OCI-LY1 (cell line): ENCODE measurements at regions not wholly inside any gene's neighbourhood (a gene's known extent, or its start where the extent isn't known, plus 50 kb on each side); places are given as distances from the start of the nearest gene placed in this dataset.

Experiments used
- H2AFZ ChIP-seq: fragments of 200-600 bp; sonication (generic), shearing (Covaris generic); 2 replicates; pipeline ENCODE4 v1.6.0; 2014; ENCODE audit warnings: antibody characterized with exemption, mild to moderate bottlenecking, low read length
- H3F3A ChIP-seq: fragments of 200-600 bp; sonication (generic), shearing (Covaris generic); 2 replicates; pipeline ENCODE4 v1.6.0; 2014; ENCODE audit warnings: mild to moderate bottlenecking, antibody characterized with exemption, low read length, moderate library complexity; ENCODE audit not compliant: insufficient read depth
- H3K27ac ChIP-seq: fragments of 200-600 bp; sonication (generic); 2 replicates; pipeline ENCODE4 v1.5.1; 2014; ENCODE audit warnings: low read length, mixed run types, mild to moderate bottlenecking, low read depth; ENCODE audit not compliant: poor library complexity, severe bottlenecking
- H3K27me3 ChIP-seq: fragments of 200-600 bp; sonication (generic); 2 replicates; pipeline ENCODE4 v1.6.0; 2014; ENCODE audit warnings: antibody characterized with exemption, mild to moderate bottlenecking, low read length, moderate library complexity; ENCODE audit not compliant: insufficient read depth
- H3K36me3 ChIP-seq: fragments of 200-600 bp; sonication (generic); 2 replicates; pipeline ENCODE4 v1.6.1; 2014; ENCODE audit warnings: mild to moderate bottlenecking, antibody characterized with exemption, low read length, moderate library complexity, mixed read lengths; ENCODE audit not compliant: insufficient read depth
- H3K4me1 ChIP-seq: fragments of 200-600 bp; sonication (generic); 2 replicates; pipeline ENCODE4 v1.5.1; 2014; ENCODE audit warnings: mild to moderate bottlenecking, low read length, moderate library complexity; ENCODE audit not compliant: insufficient read depth, severe bottlenecking
- H3K4me2 ChIP-seq: fragments of 200-600 bp; sonication (generic), shearing (Covaris generic); 2 replicates; pipeline ENCODE4 v1.6.1; 2014; ENCODE audit warnings: low read length
- H3K4me3 ChIP-seq: fragments of 200-600 bp; sonication (generic); 2 replicates; pipeline ENCODE4 v1.5.1; 2014; ENCODE audit warnings: low read length, low read depth, mild to moderate bottlenecking, mixed read lengths; ENCODE audit not compliant: poor library complexity, severe bottlenecking
- H3K79me2 ChIP-seq: fragments of 200-600 bp; shearing (Covaris generic); 2 replicates; pipeline ENCODE4 v1.6.1; 2016; ENCODE audit warnings: mixed run types, low read length, mixed read lengths; ENCODE audit not compliant: insufficient read depth
- H3K9ac ChIP-seq: fragments of 200-600 bp; sonication (generic), shearing (Covaris generic); 2 replicates; pipeline ENCODE4 v1.6.1; 2014; ENCODE audit warnings: mild to moderate bottlenecking, low read length, mixed read lengths
- H3K9me2 ChIP-seq: fragments of 200-600 bp; sonication (generic), shearing (Covaris generic); 2 replicates; pipeline ENCODE4 v1.6.1; 2014; ENCODE audit warnings: low read depth, mild to moderate bottlenecking, low read length, mixed read lengths
- H3K9me3 ChIP-seq: fragments of 200-600 bp; shearing (Covaris generic); 2 replicates; pipeline ENCODE4 v1.6.1; 2014; ENCODE audit warnings: low read length, mixed read lengths
- H4K20me1 ChIP-seq: fragments of 200-600 bp; sonication (generic), shearing (Covaris generic); 2 replicates; pipeline ENCODE4 v1.6.0; 2016; ENCODE audit warnings: mild to moderate bottlenecking, low read length; ENCODE audit not compliant: insufficient read depth
- CTCF ChIP-seq: fragments of 200-600 bp; sonication (generic), shearing (Covaris generic); IDR thresholded peaks from 2 replicates; pipeline ENCODE4 v1.5.1; 2017; ENCODE audit warnings: mild to moderate bottlenecking, antibody characterized with exemption, low read length, moderate library complexity, mixed read lengths
- EZH2 ChIP-seq: fragments of 200-600 bp; sonication (generic), shearing (Covaris generic); IDR thresholded peaks from 2 replicates; pipeline ENCODE4 v1.8.0; 2017; ENCODE audit warnings: borderline replicate concordance, mixed run types, mild to moderate bottlenecking, antibody characterized with exemption, low read length, moderate library complexity, mixed read lengths

DNA sequence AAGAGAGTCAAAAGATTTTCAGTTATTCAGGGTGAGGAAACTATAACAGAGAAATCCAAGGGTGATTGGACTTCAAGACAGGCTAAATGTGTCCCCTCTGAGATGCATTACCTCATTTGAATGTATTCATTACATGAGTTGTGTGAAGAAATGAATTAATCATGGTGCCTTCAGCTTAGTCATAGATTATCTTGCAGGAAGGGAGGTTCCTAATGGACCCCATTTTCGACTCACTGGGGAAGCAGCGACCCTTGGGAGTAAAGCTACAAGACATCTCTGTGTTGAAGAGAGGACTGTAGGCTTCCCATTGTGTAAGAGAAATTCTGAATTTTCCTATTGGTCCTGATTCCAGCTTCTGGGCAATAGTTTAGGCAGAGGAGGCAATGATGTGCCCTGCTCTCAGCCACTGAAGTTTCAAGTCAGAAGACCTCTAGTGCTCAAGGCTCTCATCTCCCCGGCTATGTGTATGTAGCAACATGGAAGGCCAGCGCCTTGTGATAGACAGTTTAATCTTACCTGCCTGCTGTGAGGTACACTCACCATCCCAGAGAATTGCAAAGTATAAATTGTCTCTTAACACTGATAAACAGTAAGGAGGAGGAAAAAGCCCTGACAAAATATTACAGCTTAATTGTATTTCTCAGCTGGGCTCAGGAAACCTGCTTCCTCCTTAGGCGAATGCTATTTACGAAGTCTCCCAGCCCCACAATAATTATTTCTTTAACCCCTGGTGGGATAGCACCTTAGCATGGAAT lies 133.8 kb downstream of the PDCD6IP start:
- no peaks in the 10 kb centered on the region for H3K9me3 ChIP-seq
- H3K79me2 ChIP-seq: no peaks in the 10 kb centered on the region
- H3K4me2 ChIP-seq: no peak overlapping the region
- H3K9ac ChIP-seq: no peak overlapping the region
- H3K36me3 ChIP-seq: no peaks in the 10 kb centered on the region
- H4K20me1 ChIP-seq: no peaks in the 10 kb centered on the region
- no peak overlapping the region for H3K27ac ChIP-seq
- no peak overlapping the region for H3K4me3 ChIP-seq
- no peaks in the 10 kb centered on the region for H3K4me1 ChIP-seq
- H3F3A ChIP-seq: no peaks in the 10 kb centered on the region
- H3K27me3 ChIP-seq: no peaks in the 10 kb centered on the region; the same call in 1 of the 2 replicates
- H3K9me2 ChIP-seq: no peaks in the 10 kb centered on the region
- no peak overlapping the region for H2AFZ ChIP-seq
- TF ChIP-seq EZH2 (no peak), CTCF (no peak)

DNA sequence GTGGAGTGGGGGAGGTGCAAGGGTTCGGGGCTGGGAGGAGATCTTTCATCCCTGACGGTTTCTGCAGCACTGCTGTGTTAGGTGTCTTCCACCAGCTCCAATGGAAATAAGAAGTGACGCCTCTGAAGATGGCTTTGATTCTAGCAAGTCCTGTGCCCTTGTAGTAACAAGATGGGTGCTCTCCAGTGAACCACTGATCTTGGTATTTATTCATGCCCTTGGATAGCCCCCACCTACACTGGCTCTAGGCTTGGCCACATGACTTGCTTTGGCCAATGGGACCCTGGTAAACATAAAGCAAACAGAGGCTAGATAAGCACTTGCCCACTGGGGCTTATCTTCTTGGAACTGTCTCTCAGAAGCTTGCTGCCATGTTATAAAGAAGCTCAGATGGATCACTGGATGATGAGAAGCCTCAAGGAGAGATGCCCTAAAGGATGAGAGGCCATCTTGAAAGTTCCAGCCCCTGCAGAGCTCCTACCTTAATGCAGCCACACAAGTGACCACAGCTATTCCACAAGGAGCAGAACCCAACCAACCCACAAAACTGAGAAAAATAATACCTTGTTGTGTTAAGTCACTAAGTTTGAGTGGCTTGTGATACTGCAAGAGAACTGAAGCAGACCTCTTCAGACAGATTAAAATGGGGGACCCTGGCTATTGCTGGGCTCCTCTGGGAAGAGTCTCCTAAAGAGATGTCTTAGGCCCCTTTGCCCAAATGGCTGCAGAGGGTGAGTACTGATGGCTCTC lies 137.9 kb downstream of the PDCD6IP start:
- Histone ChIP-seq H3K9ac (no peak overlapping the region), H3K4me2 (no peak overlapping the region), H2AFZ (no peak overlapping the region), H3K27ac (no peak overlapping the region), H3K27me3 (no peaks in the 10 kb centered on the region; the same call in 1 of the 2 replicates), H3K36me3 (no peaks in the 10 kb centered on the region), H4K20me1 (no peaks in the 10 kb centered on the region), H3K79me2 (no peaks in the 10 kb centered on the region), H3K4me1 (no peaks in the 10 kb centered on the region), H3K9me3 (no peaks in the 10 kb centered on the region), H3K9me2 (no peaks in the 10 kb centered on the region), H3K4me3 (no peak overlapping the region), H3F3A (no peaks in the 10 kb centered on the region)
- TF ChIP-seq EZH2 (no peak), CTCF (no peak)

- Histone ChIP-seq H3K9me2 (no peaks in the 10 kb centered on the region), H2AFZ (no peak overlapping the region), H3K9ac (no peak overlapping the region), H3K27ac (no peak overlapping the region), H3K79me2 (no peaks in the 10 kb centered on the region), H3K4me2 (no peak overlapping the region), H4K20me1 (no peaks in the 10 kb centered on the region), H3K36me3 (no peaks in the 10 kb centered on the region), H3F3A (no peaks in the 10 kb centered on the region), H3K9me3 (no peaks in the 10 kb centered on the region), H3K27me3 (no peaks in the 10 kb centered on the region; the same call in 1 of the 2 replicates), H3K4me3 (no peak overlapping the region), H3K4me1 (no peaks in the 10 kb centered on the region)
- TF ChIP-seq EZH2: no peak
- no peak for TF ChIP-seq CTCF
These were observed 138.6 kb downstream of the PDCD6IP start for GRCh38 chr3:33936921-33937525.
